ENCODE measurements at regions not wholly inside any gene's neighbourhood (a gene's known extent, or its start where the extent isn't known, plus 50 kb on each side); places are given as distances from the start of the nearest gene placed in this dataset.

GRCh38 chrY:7261254-7261653, 349.7 kb upstream of the AMELY start:
- TF ChIP-seq POLR2A (IDR thresholded peaks at IDR 0.05): no peak
- no peak for TF ChIP-seq CTCF (IDR thresholded peaks at IDR 0.05)
- TF ChIP-seq EP300 (IDR thresholded peaks at IDR 0.05): no peak

Measured in ovary (tissue), 3 donors.